ENCODE measurements at regions not wholly inside any gene's neighbourhood (a gene's known extent, or its start where the extent isn't known, plus 50 kb on each side); places are given as distances from the start of the nearest gene placed in this dataset.

GRCh38 chr2:58727981-58728656, 487.0 kb upstream of the FANCL start:
- Histone ChIP-seq H3K27ac (ENCODE audit: low read length) (no peak overlapping the region), H3K4me3 (ENCODE audit: low read length) (no peak overlapping the region), H3K9ac (ENCODE audit: low read length) (no peak overlapping the region), H3K9me2 (replicated peaks; ENCODE audit: insufficient read depth, low read length) (no peaks in the 10 kb centered on the region), H3K4me2 (ENCODE audit: low read depth, low read length) (no peak overlapping the region), H3K27me3 (replicated peaks; ENCODE audit: insufficient read depth, low read length) (no peaks in the 10 kb centered on the region), H2AFZ (ENCODE audit: low read length) (no peak overlapping the region), H4K20me1 (ENCODE audit: insufficient read depth, low read length) (no peaks in the 10 kb centered on the region), H3K9me3 (replicated peaks; ENCODE audit: insufficient read depth, low read length) (no peaks in the 10 kb centered on the region), H3K36me3 (replicated peaks; ENCODE audit: insufficient read depth, low read length) (no peaks in the 10 kb centered on the region), H3F3A (ENCODE audit: insufficient read depth, low read length) (no peaks in the 10 kb centered on the region), H3K4me1 (ENCODE audit: low read length) (no peaks in the 10 kb centered on the region), H3K79me2 (ENCODE audit: low read length) (no peaks in the 10 kb centered on the region)
- DNase-seq = no peak
- TF ChIP-seq EZH2phosphoT487 (IDR thresholded peaks at IDR 0.05; ENCODE audit: low read length) (no peak), EZH2 (optimal IDR thresholded peaks at IDR 0.05; ENCODE audit: low read depth, low read length) (no peak), CTCF (IDR thresholded peaks at IDR 0.05; ENCODE audit: low read length) (no peak)

GRCh38 chr2:58721912-58722591, 480.9 kb upstream of the FANCL start:
- Histone ChIP-seq H3K79me2 (ENCODE audit: low read length) (no peaks in the 10 kb centered on the region), H3K27me3 (replicated peaks; ENCODE audit: insufficient read depth, low read length) (no peaks in the 10 kb centered on the region), H3K9me2 (replicated peaks; ENCODE audit: insufficient read depth, low read length) (no peaks in the 10 kb centered on the region), H3F3A (ENCODE audit: insufficient read depth, low read length) (no peaks in the 10 kb centered on the region), H3K9me3 (replicated peaks; ENCODE audit: insufficient read depth, low read length) (no peaks in the 10 kb centered on the region), H3K4me3 (ENCODE audit: low read length) (no peak overlapping the region), H3K4me1 (ENCODE audit: low read length) (no peaks in the 10 kb centered on the region), H3K4me2 (ENCODE audit: low read depth, low read length) (no peak overlapping the region), H3K36me3 (replicated peaks; ENCODE audit: insufficient read depth, low read length) (no peaks in the 10 kb centered on the region), H2AFZ (ENCODE audit: low read length) (no peak overlapping the region), H3K27ac (ENCODE audit: low read length) (no peak overlapping the region), H3K9ac (ENCODE audit: low read length) (no peak overlapping the region), H4K20me1 (ENCODE audit: insufficient read depth, low read length) (no peaks in the 10 kb centered on the region)
- no peak for DNase-seq
- TF ChIP-seq EZH2 (optimal IDR thresholded peaks at IDR 0.05; ENCODE audit: low read depth, low read length) (no peak), EZH2phosphoT487 (IDR thresholded peaks at IDR 0.05; ENCODE audit: low read length) (no peak), CTCF (IDR thresholded peaks at IDR 0.05; ENCODE audit: low read length) (no peak)

GRCh38 chr2:58720770-58721697, 479.9 kb upstream of the FANCL start:
- DNase-seq = no peak
- TF ChIP-seq EZH2 (optimal IDR thresholded peaks at IDR 0.05; ENCODE audit: low read depth, low read length) (no peak), EZH2phosphoT487 (IDR thresholded peaks at IDR 0.05; ENCODE audit: low read length) (no peak), CTCF (IDR thresholded peaks at IDR 0.05; ENCODE audit: low read length) (no peak)
- Histone ChIP-seq H3K4me2 (ENCODE audit: low read depth, low read length) (no peak overlapping the region), H2AFZ (ENCODE audit: low read length) (no peak overlapping the region), H3F3A (ENCODE audit: insufficient read depth, low read length) (no peaks in the 10 kb centered on the region), H3K27ac (ENCODE audit: low read length) (no peak overlapping the region), H4K20me1 (ENCODE audit: insufficient read depth, low read length) (no peaks in the 10 kb centered on the region), H3K4me1 (ENCODE audit: low read length) (no peaks in the 10 kb centered on the region), H3K27me3 (replicated peaks; ENCODE audit: insufficient read depth, low read length) (no peaks in the 10 kb centered on the region), H3K9me2 (replicated peaks; ENCODE audit: insufficient read depth, low read length) (no peaks in the 10 kb centered on the region), H3K79me2 (ENCODE audit: low read length) (no peaks in the 10 kb centered on the region), H3K4me3 (ENCODE audit: low read length) (no peak overlapping the region), H3K9me3 (replicated peaks; ENCODE audit: insufficient read depth, low read length) (no peaks in the 10 kb centered on the region), H3K36me3 (replicated peaks; ENCODE audit: insufficient read depth, low read length) (no peaks in the 10 kb centered on the region), H3K9ac (ENCODE audit: low read length) (no peak overlapping the region)

Measured in MM.1S (cell line).